Right lobe of liver (tissue), 6 donors: ENCODE measurements at regions not wholly inside any gene's neighbourhood (a gene's known extent, or its start where the extent isn't known, plus 50 kb on each side); places are given as distances from the start of the nearest gene placed in this dataset.

Experiments
- ATAC-seq, 4 donors: fragments of 200-7000 bp; cut with Tn5 transposase; one replicate each; pipeline ENCODE4 v1.9.1; 2020; ENCODE audit warnings: mild to moderate bottlenecking in 4 of 4, moderate library complexity in 4 of 4
- DNase-seq, 3 donors: peaks; one replicate each; pipeline ENCODE4 v3.0.0-alpha.2; 2020
- H3K27ac ChIP-seq, 3 donors: fragments of 200-600 bp; one replicate each; pipeline ENCODE4 v1.8.0; 2022
- H3K27me3 ChIP-seq, 2 donors: fragments of 200-600 bp; one replicate each; pipeline ENCODE4 v1.8.0; 2022
- H3K36me3 ChIP-seq, 4 donors: fragments of 200-600 bp; sonication (generic) in 1 of 4; one replicate each; pipeline versions ENCODE4 v1.5.1 to v1.8.0; 2017 to 2022; ENCODE audit warnings: control low read depth in 1 of 4
- H3K4me1 ChIP-seq, 4 donors: fragments of 200-600 bp; sonication (generic) in 1 of 4; one replicate each; pipeline versions ENCODE4 v1.5.1 to v1.8.0; 2017 to 2022; ENCODE audit warnings: control low read depth in 1 of 4
- H3K4me3 ChIP-seq, 3 donors: fragments of 200-600 bp; one replicate each; pipeline ENCODE4 v1.8.0; 2022
- H3K9me3 ChIP-seq, 4 donors: fragments of 200-600 bp; sonication (generic) in 1 of 4; one replicate each; pipeline versions ENCODE4 v1.5.1 to v1.8.0; 2017 to 2022; ENCODE audit warnings: control low read depth in 1 of 4
- POLR2A ChIP-seq: fragments of 450-650 bp; IDR thresholded peaks from one replicate; pipeline ENCODE4 v1.6.1; 2017; ENCODE audit warnings: antibody characterized with exemption, mild to moderate bottlenecking
- WGBS: methylation state at CpG from one replicate; pipeline ENCODE4 v1.1.6; 2018; ENCODE audit warnings: low coverage, low lambda C conversion rate; ENCODE audit not compliant: insufficient coverage; ENCODE audit errors: missing lambda C conversion rate; 5-methylcytosine and 5-hydroxymethylcytosine counted together
- intact Hi-C, 2 donors: fragments of 100-400 bp; cut with DNase I; formaldehyde crosslinking; loops; one replicate each; pipeline versions ENCODE4 v1.11.2 to v1.14.1; 2022
- TF ChIP-seq, protein P1 (sequence below), 4 donors: fragments of 200-600 bp in 3 of 4; fragments of 450-650 bp in 1 of 4; IDR thresholded peaks; one replicate each; pipeline versions ENCODE4 v1.5.1 to v1.8.0; 2016 to 2022; ENCODE audit warnings: antibody characterized with exemption in 4 of 4, mild to moderate bottlenecking in 2 of 4
- donor health status: DM: no; HTN: yes; CAD: no.
- donor health status: DM: no; HTN: no; CAD: no.
- donor health status: DM: no; HTN: no; CAD: no.
- donor health status: DM: no; HTN: yes; CAD: no.
- donor health status: DM: no; HTN: yes; CAD: no.

DNA sequence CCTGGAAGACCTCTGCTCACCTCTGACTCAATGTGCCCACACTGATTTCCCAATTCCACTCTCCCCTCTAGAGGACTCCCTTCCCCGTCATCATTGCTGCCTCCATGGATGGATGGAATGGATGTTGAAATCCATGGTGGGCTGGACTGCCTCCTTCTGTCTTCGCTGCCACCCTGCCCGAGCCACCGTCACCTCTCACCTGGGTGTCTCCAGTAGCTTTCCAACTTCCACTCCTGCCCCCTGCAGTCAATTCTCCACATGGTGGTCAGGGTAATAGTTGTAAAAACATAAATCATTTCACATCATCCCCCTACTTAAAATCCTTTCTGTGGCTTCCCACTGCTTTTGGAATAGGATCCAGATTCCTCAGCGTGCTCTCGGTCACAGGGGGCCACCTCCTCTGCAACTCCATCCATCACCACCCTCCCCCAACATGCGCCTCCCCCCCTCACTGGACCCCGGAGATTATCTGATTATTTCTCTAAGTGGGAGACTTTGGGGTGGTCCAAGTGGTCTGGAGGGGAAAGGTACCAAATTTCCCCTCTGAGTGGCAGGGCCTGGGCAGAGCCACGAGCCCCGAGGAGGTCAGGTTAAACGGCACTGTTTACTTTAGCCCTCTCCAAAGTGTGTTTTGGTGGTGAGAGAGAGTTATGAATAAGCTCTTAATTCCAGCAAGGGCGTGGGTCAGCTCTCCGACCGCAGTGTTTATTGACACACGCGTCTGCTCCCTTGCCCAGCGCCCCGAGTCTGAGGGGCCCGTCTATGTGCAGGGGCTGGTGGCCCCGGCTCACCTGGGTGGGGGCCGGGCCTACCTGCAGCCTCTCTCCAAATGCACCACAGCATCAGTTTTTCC is 313.7 kb downstream of the MN1 start:
- DNase-seq: peak in 2 of 3 donors; percentile 51 to 55
- TF ChIP-seq, protein P1, sequence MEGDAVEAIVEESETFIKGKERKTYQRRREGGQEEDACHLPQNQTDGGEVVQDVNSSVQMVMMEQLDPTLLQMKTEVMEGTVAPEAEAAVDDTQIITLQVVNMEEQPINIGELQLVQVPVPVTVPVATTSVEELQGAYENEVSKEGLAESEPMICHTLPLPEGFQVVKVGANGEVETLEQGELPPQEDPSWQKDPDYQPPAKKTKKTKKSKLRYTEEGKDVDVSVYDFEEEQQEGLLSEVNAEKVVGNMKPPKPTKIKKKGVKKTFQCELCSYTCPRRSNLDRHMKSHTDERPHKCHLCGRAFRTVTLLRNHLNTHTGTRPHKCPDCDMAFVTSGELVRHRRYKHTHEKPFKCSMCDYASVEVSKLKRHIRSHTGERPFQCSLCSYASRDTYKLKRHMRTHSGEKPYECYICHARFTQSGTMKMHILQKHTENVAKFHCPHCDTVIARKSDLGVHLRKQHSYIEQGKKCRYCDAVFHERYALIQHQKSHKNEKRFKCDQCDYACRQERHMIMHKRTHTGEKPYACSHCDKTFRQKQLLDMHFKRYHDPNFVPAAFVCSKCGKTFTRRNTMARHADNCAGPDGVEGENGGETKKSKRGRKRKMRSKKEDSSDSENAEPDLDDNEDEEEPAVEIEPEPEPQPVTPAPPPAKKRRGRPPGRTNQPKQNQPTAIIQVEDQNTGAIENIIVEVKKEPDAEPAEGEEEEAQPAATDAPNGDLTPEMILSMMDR (IDR thresholded peaks at IDR 0.05): no peak
- TF ChIP-seq POLR2A: no peak
- peak in 3 of 4 donors; percentile 10 to 47 (median 42) for ATAC-seq
- Histone ChIP-seq H3K9me3 (no peaks in the 10 kb centered on the region), H3K4me1 (peaks cover 0 to 20% (median 9%) of the 10 kb centered on the region in 4 donors), H3K36me3 (no peaks in the 10 kb centered on the region), H3K27ac (peak overlapping the region; percentile 84 to 93 (median 91)), H3K27me3 (no peaks in the 10 kb centered on the region), H3K4me3 (no peak overlapping the region)
- WGBS: 26% methylated on average over 20 of the region's 21 CpGs
- intact Hi-C loops: no loop called here

DNA sequence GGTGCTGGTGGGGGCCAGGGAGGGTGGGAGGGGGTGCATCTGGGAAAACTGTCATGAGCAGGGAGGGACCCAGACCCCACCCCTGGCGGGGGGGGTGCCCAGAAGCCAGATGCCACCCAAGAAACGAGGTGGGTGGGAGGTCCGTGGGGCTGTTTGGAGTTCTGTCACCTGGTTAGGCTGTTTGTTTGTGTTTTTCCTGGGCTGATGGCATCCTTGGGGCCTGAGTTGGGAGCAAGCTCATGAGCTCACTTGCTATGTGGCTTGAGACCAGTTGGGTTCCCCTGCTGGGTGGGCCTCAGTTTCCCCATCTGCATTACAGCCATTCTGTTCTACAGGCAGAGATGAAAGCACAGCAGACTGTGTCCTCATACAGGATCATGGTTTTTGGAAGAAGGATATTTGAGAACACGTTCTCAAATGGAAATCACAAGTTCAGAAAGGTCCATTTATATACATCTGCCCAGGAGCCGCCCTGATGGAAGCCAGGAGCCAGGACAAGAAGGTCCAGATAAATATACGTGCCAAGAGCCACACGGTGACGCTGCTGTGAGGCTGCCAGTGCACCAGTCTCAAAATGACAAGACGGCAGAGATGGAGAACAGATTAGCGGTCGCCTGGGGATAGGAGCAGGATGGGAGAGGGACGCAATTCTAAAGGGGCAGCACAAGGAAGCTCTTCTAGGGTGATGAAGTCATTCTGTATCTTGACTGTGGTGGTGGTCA is 312.9 kb downstream of the MN1 start:
- no peaks in the 10 kb centered on the region for H3K9me3 ChIP-seq
- 30% methylated on average over 9 of the region's 12 CpGs for WGBS
- no peaks in the 10 kb centered on the region for H3K27me3 ChIP-seq
- no peak overlapping the region for H3K4me3 ChIP-seq
- ATAC-seq (peak; percentile 40 to 57 (median 50)), DNase-seq (peak; percentile 51 to 71 (median 68))
- TF ChIP-seq POLR2A: no peak
- TF ChIP-seq, protein P1 (IDR thresholded peaks at IDR 0.05): peak in 2 of 4 donors; percentile 9 to 14
- peaks cover 0 to 20% (median 9%) of the 10 kb centered on the region in 4 donors for H3K4me1 ChIP-seq
- no peaks in the 10 kb centered on the region for H3K36me3 ChIP-seq
- intact Hi-C loops: no loop called here
- peak overlapping the region; percentile 84 to 93 (median 91) for H3K27ac ChIP-seq

DNA sequence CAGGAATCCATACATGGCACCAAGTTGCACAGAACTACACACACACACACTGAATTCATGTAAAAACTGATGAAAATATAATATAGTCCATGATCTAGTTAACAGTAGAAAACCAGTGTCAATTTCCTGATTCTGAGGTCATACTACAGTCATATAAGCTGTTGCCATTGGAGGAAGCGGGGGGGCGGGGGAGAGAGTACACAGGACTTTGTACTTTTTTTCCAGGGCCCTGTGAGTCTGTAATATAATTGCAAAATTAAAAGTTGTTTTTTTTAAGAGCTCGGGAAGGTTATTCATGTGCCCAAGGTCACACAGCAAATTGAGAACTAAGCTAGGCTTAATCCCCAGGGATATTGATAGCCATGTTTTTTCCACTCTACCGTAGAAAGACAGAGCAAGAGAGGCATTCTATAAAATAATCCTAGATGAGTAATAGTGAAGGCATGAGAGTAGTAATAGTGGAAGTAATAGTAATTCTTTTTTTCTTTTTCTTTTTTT is 312.3 kb downstream of the MN1 start:
- no peaks in the 10 kb centered on the region for H3K27me3 ChIP-seq
- peaks cover 0 to 20% (median 9%) of the 10 kb centered on the region in 4 donors for H3K4me1 ChIP-seq
- no peaks in the 10 kb centered on the region for H3K36me3 ChIP-seq
- peak; percentile 77 to 86 (median 81) for DNase-seq
- TF ChIP-seq, protein P1 (IDR thresholded peaks at IDR 0.05): no peak
- WGBS: 23% methylated on average over 4 of the region's 4 CpGs
- intact Hi-C loops: no loop called here
- peak overlapping the region; percentile 84 to 93 (median 91) for H3K27ac ChIP-seq
- peak; percentile 69 to 79 (median 75) for ATAC-seq
- H3K4me3 ChIP-seq: no peak overlapping the region
- H3K9me3 ChIP-seq: no peaks in the 10 kb centered on the region

DNA sequence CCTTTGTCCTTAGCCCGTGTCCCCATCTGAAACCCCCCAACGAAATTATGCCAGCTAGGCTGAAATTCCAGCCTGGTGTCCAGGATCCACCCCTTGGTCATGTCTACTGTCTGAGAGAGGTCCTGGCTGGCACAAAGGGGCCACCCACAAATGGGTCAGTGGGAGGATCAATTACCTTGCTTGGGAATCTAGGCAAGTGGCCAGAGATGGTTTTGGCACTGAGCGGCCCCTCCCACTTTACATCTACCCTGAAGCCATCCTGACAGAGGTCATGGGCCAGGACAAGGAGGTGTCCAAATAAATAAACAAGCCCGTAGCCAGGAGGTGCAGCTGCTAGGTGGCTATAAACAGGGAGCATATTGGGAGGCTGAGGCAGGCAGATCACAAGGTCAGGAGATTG is 311.5 kb downstream of the MN1 start:
- H3K27me3 ChIP-seq: no peaks in the 10 kb centered on the region
- no peaks in the 10 kb centered on the region for H3K36me3 ChIP-seq
- WGBS: 16% methylated on average over 4 of the region's 4 CpGs
- no peak overlapping the region for H3K4me3 ChIP-seq
- H3K4me1 ChIP-seq: peaks cover 0 to 20% (median 9%) of the 10 kb centered on the region in 4 donors
- peak overlapping the region; percentile 64 to 93 (median 91) for H3K27ac ChIP-seq
- intact Hi-C loops: no loop called here
- TF ChIP-seq, protein P1 (IDR thresholded peaks at IDR 0.05): no peak
- peak; percentile 47 for TF ChIP-seq POLR2A
- DNase-seq (peak; percentile 77 to 93 (median 91)), ATAC-seq (peak; percentile 73 to 85 (median 84))
- H3K9me3 ChIP-seq: no peaks in the 10 kb centered on the region
